ENCODE measurements at regions not wholly inside any gene's neighbourhood (a gene's known extent, or its start where the extent isn't known, plus 50 kb on each side); places are given as distances from the start of the nearest gene placed in this dataset.

DNA sequence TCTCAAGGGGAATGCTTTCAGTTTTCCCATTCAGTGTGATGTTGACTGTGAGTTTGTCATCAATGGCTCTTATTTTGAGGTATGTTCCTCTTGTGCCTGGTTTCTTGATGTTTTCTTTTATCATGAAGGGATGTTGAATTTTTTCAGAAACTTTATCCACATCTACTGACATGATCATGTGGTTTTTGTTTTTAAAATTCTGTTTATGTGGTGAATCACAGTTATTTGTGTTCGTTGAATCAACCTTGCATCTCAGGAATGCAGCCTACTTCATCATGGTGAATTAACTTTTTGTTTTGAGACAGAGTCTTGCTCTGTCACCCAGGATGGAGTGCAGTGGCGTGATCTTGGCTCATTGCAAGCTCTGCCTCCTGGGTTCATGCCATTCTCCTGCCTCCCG, 263.1 kb upstream of the KLF3 start (continued):
- TF ChIP-seq, protein P1, sequence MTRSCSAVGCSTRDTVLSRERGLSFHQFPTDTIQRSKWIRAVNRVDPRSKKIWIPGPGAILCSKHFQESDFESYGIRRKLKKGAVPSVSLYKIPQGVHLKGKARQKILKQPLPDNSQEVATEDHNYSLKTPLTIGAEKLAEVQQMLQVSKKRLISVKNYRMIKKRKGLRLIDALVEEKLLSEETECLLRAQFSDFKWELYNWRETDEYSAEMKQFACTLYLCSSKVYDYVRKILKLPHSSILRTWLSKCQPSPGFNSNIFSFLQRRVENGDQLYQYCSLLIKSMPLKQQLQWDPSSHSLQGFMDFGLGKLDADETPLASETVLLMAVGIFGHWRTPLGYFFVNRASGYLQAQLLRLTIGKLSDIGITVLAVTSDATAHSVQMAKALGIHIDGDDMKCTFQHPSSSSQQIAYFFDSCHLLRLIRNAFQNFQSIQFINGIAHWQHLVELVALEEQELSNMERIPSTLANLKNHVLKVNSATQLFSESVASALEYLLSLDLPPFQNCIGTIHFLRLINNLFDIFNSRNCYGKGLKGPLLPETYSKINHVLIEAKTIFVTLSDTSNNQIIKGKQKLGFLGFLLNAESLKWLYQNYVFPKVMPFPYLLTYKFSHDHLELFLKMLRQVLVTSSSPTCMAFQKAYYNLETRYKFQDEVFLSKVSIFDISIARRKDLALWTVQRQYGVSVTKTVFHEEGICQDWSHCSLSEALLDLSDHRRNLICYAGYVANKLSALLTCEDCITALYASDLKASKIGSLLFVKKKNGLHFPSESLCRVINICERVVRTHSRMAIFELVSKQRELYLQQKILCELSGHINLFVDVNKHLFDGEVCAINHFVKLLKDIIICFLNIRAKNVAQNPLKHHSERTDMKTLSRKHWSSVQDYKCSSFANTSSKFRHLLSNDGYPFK (CRISPR knock-in tag; IDR thresholded peaks at IDR 0.05; ENCODE audit: borderline replicate concordance) = no peak
- TF ChIP-seq LBX2 (CRISPR knock-in tag; IDR thresholded peaks at IDR 0.05; ENCODE audit: borderline replicate concordance) (no peak), FOSL2 (CRISPR knock-in tag; IDR thresholded peaks at IDR 0.05) (no peak), SMYD3 (CRISPR knock-in tag; IDR thresholded peaks at IDR 0.05) (no peak)

DNA sequence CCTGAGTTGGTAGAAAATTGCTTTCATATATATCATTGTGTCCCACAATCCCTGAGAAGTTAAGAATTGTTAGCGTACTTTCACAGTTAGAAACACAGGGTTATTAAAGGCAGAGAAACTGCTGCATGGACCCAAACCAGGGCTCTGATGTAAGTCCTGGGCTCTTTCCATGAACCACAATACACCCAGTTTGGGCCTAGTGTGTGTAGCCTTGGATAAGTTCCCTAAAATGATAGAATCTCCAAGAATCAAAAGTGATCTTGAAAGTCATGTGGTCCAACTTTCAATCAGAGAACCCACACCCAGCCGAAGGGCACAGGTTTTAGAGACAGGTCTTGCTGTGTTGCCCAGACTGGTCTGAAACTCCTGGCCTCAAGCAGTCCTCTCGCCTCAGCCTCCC, 257.8 kb upstream of the KLF3 start:
- FAIRE-seq (no peak), ATAC-seq (no peak), DNase-seq (ENCODE audit: low spot score) (no peak)
- Histone ChIP-seq H4K20me1 (ENCODE audit: insufficient read depth, low read length) (no peaks in the 10 kb centered on the region), H3K27me3 (ENCODE audit: control insufficient read depth in 1 of 2, insufficient read depth in 2 of 2, low read length in 2 of 2) (no peaks in the 10 kb centered on the region), H3K79me2 (ENCODE audit: insufficient read depth, low read length) (no peaks in the 10 kb centered on the region), H3K4me2 (ENCODE audit: low read depth, low read length) (no peak overlapping the region), H3K9me3 (ENCODE audit: low read length) (no peaks in the 10 kb centered on the region), H3K36me3 (replicated peaks in 1 of 2; ENCODE audit: control insufficient read depth in 1 of 2, insufficient read depth in 2 of 2, low read length in 2 of 2) (no peaks in the 10 kb centered on the region), H3K4me1 (ENCODE audit: insufficient read depth, low read length) (peaks cover 4% of the 10 kb centered on the region; the same call in 1 of the 2 replicates), H3K9ac (ENCODE audit: insufficient read depth, low read depth, low read length) (no peak overlapping the region), H3K4me3 (replicated peaks in 1 of 3; ENCODE audit: insufficient read depth in 1 of 3, low read depth in 2 of 3, low read length in 3 of 3) (no peak overlapping the region), H3K27ac (ENCODE audit: extremely low read length, insufficient read depth, low read length) (no peak overlapping the region), H2AFZ (ENCODE audit: low read length) (no peak overlapping the region)
- ChIA-PET CTCF (ENCODE audit: low intra/inter-chr PET ratio, low total read pairs) (no interaction called here), POLR2A (no interaction called here)
- no TSS peak for BruUV-seq (replicated peaks)
- in situ Hi-C loops (cut with HindIII; ENCODE audit: extremely low pct_ligation_motif_present, low pct_unique_long_range_greater_than_20kb) (no loop called here), intact Hi-C loops (cut with micrococcal nuclease; ENCODE audit: unreplicated experiment) (no loop called here)
- 93% methylated on average over 3 of the region's 3 CpGs for WGBS (ENCODE audit: low lambda C conversion rate)
- TF ChIP-seq HMGA1 (CRISPR knock-in tag; conservative IDR thresholded peaks at IDR 0.05) (no peak), HBP1 (CRISPR knock-in tag; IDR thresholded peaks at IDR 0.05; ENCODE audit: low read depth) (no peak), JUNB (CRISPR knock-in tag; IDR thresholded peaks at IDR 0.05; ENCODE audit: borderline replicate concordance) (no peak), MLXIP (CRISPR knock-in tag; IDR thresholded peaks at IDR 0.05; ENCODE audit: borderline replicate concordance) (no peak), HIVEP1 (CRISPR knock-in tag; IDR thresholded peaks at IDR 0.05) (no peak), MTF2 (CRISPR knock-in tag; IDR thresholded peaks at IDR 0.05; ENCODE audit: borderline replicate concordance) (no peak), ZNF780A (CRISPR knock-in tag; IDR thresholded peaks at IDR 0.05) (no peak), FLYWCH1 (CRISPR knock-in tag; IDR thresholded peaks at IDR 0.05) (no peak)
- TF ChIP-seq, protein P2, sequence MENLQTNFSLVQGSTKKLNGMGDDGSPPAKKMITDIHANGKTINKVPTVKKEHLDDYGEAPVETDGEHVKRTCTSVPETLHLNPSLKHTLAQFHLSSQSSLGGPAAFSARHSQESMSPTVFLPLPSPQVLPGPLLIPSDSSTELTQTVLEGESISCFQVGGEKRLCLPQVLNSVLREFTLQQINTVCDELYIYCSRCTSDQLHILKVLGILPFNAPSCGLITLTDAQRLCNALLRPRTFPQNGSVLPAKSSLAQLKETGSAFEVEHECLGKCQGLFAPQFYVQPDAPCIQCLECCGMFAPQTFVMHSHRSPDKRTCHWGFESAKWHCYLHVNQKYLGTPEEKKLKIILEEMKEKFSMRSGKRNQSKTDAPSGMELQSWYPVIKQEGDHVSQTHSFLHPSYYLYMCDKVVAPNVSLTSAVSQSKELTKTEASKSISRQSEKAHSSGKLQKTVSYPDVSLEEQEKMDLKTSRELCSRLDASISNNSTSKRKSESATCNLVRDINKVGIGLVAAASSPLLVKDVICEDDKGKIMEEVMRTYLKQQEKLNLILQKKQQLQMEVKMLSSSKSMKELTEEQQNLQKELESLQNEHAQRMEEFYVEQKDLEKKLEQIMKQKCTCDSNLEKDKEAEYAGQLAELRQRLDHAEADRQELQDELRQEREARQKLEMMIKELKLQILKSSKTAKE (CRISPR knock-in tag; IDR thresholded peaks at IDR 0.05; ENCODE audit: borderline replicate concordance) = no peak
